T-helper 2 cell treated with Interferon-gamma antibody and Interleukin-4, amounts not matched to agents 5 μg/mL and 100 μg/mL, for 36 hours (primary cell): ENCODE measurements at regions not wholly inside any gene's neighbourhood (a gene's known extent, or its start where the extent isn't known, plus 50 kb on each side); places are given as distances from the start of the nearest gene placed in this dataset.
"Not testable (repeated sequence)": the region's sequence is repeated elsewhere in the genome, so short reads cannot be mapped to it uniquely, and the experiment has no call there.

ENCODE experiments used
- DNase-seq: peaks from one replicate; pipeline ENCODE4 v3.0.0; 2021; ENCODE audit warnings: low spot score
- H3K27ac Mint-ChIP-seq: one replicate; pipeline ENCODE4 v1.8.0; 2021; ENCODE audit warnings: mild to moderate bottlenecking, mixed read lengths
- H3K27me3 Mint-ChIP-seq: one replicate; pipeline ENCODE4 v1.8.0; 2021; ENCODE audit warnings: low read depth, mixed read lengths
- H3K36me3 Mint-ChIP-seq: one replicate; pipeline ENCODE4 v1.8.0; 2021; ENCODE audit warnings: low read depth, mixed read lengths
- H3K4me1 Mint-ChIP-seq: one replicate; pipeline ENCODE4 v1.8.0; 2021; ENCODE audit warnings: low read depth, mixed read lengths
- H3K4me3 Mint-ChIP-seq: one replicate; pipeline ENCODE4 v1.8.0; 2022; ENCODE audit warnings: mild to moderate bottlenecking, moderate library complexity, mixed read lengths
- H3K9me3 Mint-ChIP-seq: one replicate; pipeline ENCODE4 v1.8.0; 2021; ENCODE audit warnings: mixed read lengths

GRCh38 chr2:239845968-239846367, 179.2 kb downstream of the NDUFA10 start:
- no peak overlapping the region for H3K4me3 Mint-ChIP-seq
- H3K4me1 Mint-ChIP-seq = peaks cover 2% of the 10 kb centered on the region
- no peak for DNase-seq
- H3K27ac Mint-ChIP-seq = no peak overlapping the region
- H3K36me3 Mint-ChIP-seq = no peaks in the 10 kb centered on the region
- H3K9me3 Mint-ChIP-seq = peaks cover 3% of the 10 kb centered on the region
- peaks cover 29% of the 10 kb centered on the region for H3K27me3 Mint-ChIP-seq

- no peaks in the 10 kb centered on the region for H3K4me1 Mint-ChIP-seq
- no peak overlapping the region for H3K27ac Mint-ChIP-seq
- peaks cover 3% of the 10 kb centered on the region for H3K9me3 Mint-ChIP-seq
- no peak overlapping the region for H3K4me3 Mint-ChIP-seq
- DNase-seq = no peak
- H3K36me3 Mint-ChIP-seq = no peaks in the 10 kb centered on the region
- peaks cover 20% of the 10 kb centered on the region for H3K27me3 Mint-ChIP-seq
Observed at GRCh38 chr2:239839306-239839705, 185.8 kb downstream of the NDUFA10 start.

- peaks cover 3% of the 10 kb centered on the region for H3K9me3 Mint-ChIP-seq
- no peaks in the 10 kb centered on the region for H3K4me1 Mint-ChIP-seq
- H3K27me3 Mint-ChIP-seq = peaks cover 3% of the 10 kb centered on the region
- no peak overlapping the region for H3K4me3 Mint-ChIP-seq
- no peak for DNase-seq
- no peaks in the 10 kb centered on the region for H3K36me3 Mint-ChIP-seq
- H3K27ac Mint-ChIP-seq = no peak overlapping the region
Observed at GRCh38 chr2:239836021-239836765, 188.9 kb downstream of the NDUFA10 start.

- H3K27me3 Mint-ChIP-seq = no peaks in the 10 kb centered on the region
- peaks cover 3% of the 10 kb centered on the region for H3K9me3 Mint-ChIP-seq
- no peaks in the 10 kb centered on the region for H3K36me3 Mint-ChIP-seq
- no peak for DNase-seq
- no peaks in the 10 kb centered on the region for H3K4me1 Mint-ChIP-seq
- H3K27ac Mint-ChIP-seq = no peak overlapping the region
- H3K4me3 Mint-ChIP-seq = no peak overlapping the region
Observed at GRCh38 chr2:239835056-239835455, 190.1 kb downstream of the NDUFA10 start.

- H3K9me3 Mint-ChIP-seq = peaks cover 3% of the 10 kb centered on the region
- H3K4me3 Mint-ChIP-seq = no peak overlapping the region
- no peaks in the 10 kb centered on the region for H3K4me1 Mint-ChIP-seq
- no peaks in the 10 kb centered on the region for H3K27me3 Mint-ChIP-seq
- DNase-seq = no peak
- H3K36me3 Mint-ChIP-seq = no peaks in the 10 kb centered on the region
- H3K27ac Mint-ChIP-seq = no peak overlapping the region
Observed at GRCh38 chr2:239834143-239834542, 191.0 kb downstream of the NDUFA10 start.

GRCh38 chr2:239833269-239834109, 191.7 kb downstream of the NDUFA10 start:
- H3K36me3 Mint-ChIP-seq = no peaks in the 10 kb centered on the region
- no peak for DNase-seq
- no peaks in the 10 kb centered on the region for H3K27me3 Mint-ChIP-seq
- peaks cover 3% of the 10 kb centered on the region for H3K9me3 Mint-ChIP-seq
- no peak overlapping the region for H3K4me3 Mint-ChIP-seq
- H3K4me1 Mint-ChIP-seq = no peaks in the 10 kb centered on the region
- H3K27ac Mint-ChIP-seq = no peak overlapping the region

- no peaks in the 10 kb centered on the region for H3K4me1 Mint-ChIP-seq
Observed at GRCh38 chr2:239832490-239833268, 192.5 kb downstream of the NDUFA10 start.

GRCh38 chr2:239831861-239832489, 193.2 kb downstream of the NDUFA10 start:
- Mint-ChIP-seq H3K27ac (no peak overlapping the region), H3K9me3 (peaks cover 3% of the 10 kb centered on the region), H3K27me3 (no peaks in the 10 kb centered on the region), H3K4me3 (no peak overlapping the region), H3K4me1 (no peaks in the 10 kb centered on the region), H3K36me3 (no peaks in the 10 kb centered on the region)
- DNase-seq = no peak

More at GRCh38 chr2:239832490-239833268, 192.5 kb downstream of the NDUFA10 start:
- no peak for DNase-seq
- Mint-ChIP-seq H3K27me3 (no peaks in the 10 kb centered on the region), H3K4me3 (no peak overlapping the region), H3K9me3 (peaks cover 3% of the 10 kb centered on the region), H3K36me3 (no peaks in the 10 kb centered on the region), H3K27ac (no peak overlapping the region)

GRCh38 chr2:239831001-239831731, 194.0 kb downstream of the NDUFA10 start:
- H3K27me3 Mint-ChIP-seq = no peaks in the 10 kb centered on the region
- no peak overlapping the region for H3K4me3 Mint-ChIP-seq
- H3K9me3 Mint-ChIP-seq = peaks cover 3% of the 10 kb centered on the region
- no peak overlapping the region for H3K27ac Mint-ChIP-seq
- H3K36me3 Mint-ChIP-seq = no peaks in the 10 kb centered on the region
- no peak for DNase-seq
- no peaks in the 10 kb centered on the region for H3K4me1 Mint-ChIP-seq

- Mint-ChIP-seq H3K36me3 (no peaks in the 10 kb centered on the region), H3K27me3 (no peaks in the 10 kb centered on the region), H3K9me3 (no peaks in the 10 kb centered on the region), H3K27ac (no peak overlapping the region), H3K4me1 (no peaks in the 10 kb centered on the region), H3K4me3 (no peak overlapping the region)
- DNase-seq = no peak
Observed at GRCh38 chr2:239830121-239831000, 194.8 kb downstream of the NDUFA10 start.

- Mint-ChIP-seq H3K9me3 (no peaks in the 10 kb centered on the region), H3K27me3 (no peaks in the 10 kb centered on the region), H3K27ac (no peak overlapping the region), H3K4me1 (no peaks in the 10 kb centered on the region), H3K36me3 (no peaks in the 10 kb centered on the region), H3K4me3 (no peak overlapping the region)
- no peak for DNase-seq
Observed at GRCh38 chr2:239829326-239829725, 195.8 kb downstream of the NDUFA10 start.

- not testable (repeated sequence) for H3K9me3 Mint-ChIP-seq, H3K36me3 Mint-ChIP-seq, H3K27me3 Mint-ChIP-seq, H3K4me3 Mint-ChIP-seq, H3K4me1 Mint-ChIP-seq, DNase-seq, H3K27ac Mint-ChIP-seq
Observed at GRCh38 chr2:239828973-239829275, 196.2 kb downstream of the NDUFA10 start.
